NCI-H345 treated with DMSO at 0.1 percent for 48 hours (cell line): ENCODE measurements at regions not wholly inside any gene's neighbourhood (a gene's known extent, or its start where the extent isn't known, plus 50 kb on each side); places are given as distances from the start of the nearest gene placed in this dataset.
"Not testable (repeated sequence)": the region's sequence is repeated elsewhere in the genome, so short reads cannot be mapped to it uniquely, and the experiment has no call there.

Source experiments
- DNase-seq: peaks from one replicate; lab custom pipeline; 2025; ENCODE audit not compliant: unreplicated experiment; lab: John Stamatoyannopoulos, UW

GRCh38 chr5:166582416-166582815 is 1709.0 kb upstream of the WWC1 start:
- no peak for DNase-seq

GRCh38 chr5:166594567-166594966 is 1696.9 kb upstream of the WWC1 start:
- no peak for DNase-seq

GRCh38 chr5:166595274-166595951 is 1696.0 kb upstream of the WWC1 start:
- no peak for DNase-seq

- no peak for DNase-seq
These were observed 1695.4 kb upstream of the WWC1 start for GRCh38 chr5:166596043-166596442.

- no peak for DNase-seq
These were observed 1689.2 kb upstream of the WWC1 start for GRCh38 chr5:166602271-166602670.

GRCh38 chr5:166617507-166617906 is 1673.9 kb upstream of the WWC1 start:
- DNase-seq, result no peak

- no peak for DNase-seq
These were observed 1672.9 kb upstream of the WWC1 start for GRCh38 chr5:166618526-166618925.

- no peak for DNase-seq
These were observed 1666.9 kb upstream of the WWC1 start for GRCh38 chr5:166624573-166624972.

GRCh38 chr5:166625210-166625865 is 1666.1 kb upstream of the WWC1 start:
- no peak for DNase-seq

- DNase-seq, result no peak
These were observed 1654.2 kb upstream of the WWC1 start for GRCh38 chr5:166637295-166637694.

- DNase-seq, result no peak
These were observed 1652.3 kb upstream of the WWC1 start for GRCh38 chr5:166639151-166639550.

- DNase-seq, result not testable (repeated sequence)
These were observed 1651.3 kb upstream of the WWC1 start for GRCh38 chr5:166640136-166640535.

GRCh38 chr5:166648736-166649135 is 1642.7 kb upstream of the WWC1 start:
- DNase-seq, result no peak

GRCh38 chr5:166649676-166650075 is 1641.8 kb upstream of the WWC1 start:
- DNase-seq, result no peak

GRCh38 chr5:166651234-166651633 is 1640.2 kb upstream of the WWC1 start:
- no peak for DNase-seq

- DNase-seq, result no peak
These were observed 1619.6 kb upstream of the WWC1 start for GRCh38 chr5:166671811-166672210.

GRCh38 chr5:166672431-166672830 is 1619.0 kb upstream of the WWC1 start:
- DNase-seq, result no peak

GRCh38 chr5:166677891-166678290 is 1613.6 kb upstream of the WWC1 start:
- DNase-seq, result no peak

- no peak for DNase-seq
These were observed 1612.1 kb upstream of the WWC1 start for GRCh38 chr5:166679331-166679730.

- no peak for DNase-seq
These were observed 1596.1 kb upstream of the WWC1 start for GRCh38 chr5:166695326-166695725.

GRCh38 chr5:166708291-166708690 is 1583.2 kb upstream of the WWC1 start:
- no peak for DNase-seq

- DNase-seq, result no peak
These were observed 1581.8 kb upstream of the WWC1 start for GRCh38 chr5:166709691-166710090.

- DNase-seq, result no peak
These were observed 1581.2 kb upstream of the WWC1 start for GRCh38 chr5:166710271-166710670.
